ENCODE measurements at regions not wholly inside any gene's neighbourhood (a gene's known extent, or its start where the extent isn't known, plus 50 kb on each side); places are given as distances from the start of the nearest gene placed in this dataset.

DNA sequence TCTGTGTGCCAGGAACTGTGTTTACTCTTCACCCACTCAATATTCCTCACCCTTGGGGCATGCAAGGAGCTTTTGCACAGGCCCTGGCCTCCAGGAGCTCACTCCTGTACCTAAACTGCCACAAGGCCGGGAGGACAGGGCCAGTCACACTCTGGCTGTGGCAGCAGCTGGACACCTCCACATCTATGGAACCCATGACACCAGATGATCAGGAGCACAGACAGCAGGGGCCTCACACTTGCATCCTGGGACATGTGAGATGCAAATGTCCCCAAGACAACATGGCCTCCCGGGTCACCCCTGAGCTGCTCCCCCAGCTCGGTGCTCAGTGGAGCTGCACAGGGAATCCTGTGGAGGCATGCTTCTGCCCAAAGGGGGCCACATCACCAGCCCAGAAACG lies 61.8 kb upstream of the SLC66A3 start:
- no peaks in the 10 kb centered on the region for H3K9me3 ChIP-seq
- intact Hi-C loops (cut with DNase I): no loop called here
- TF ChIP-seq, protein P1, sequence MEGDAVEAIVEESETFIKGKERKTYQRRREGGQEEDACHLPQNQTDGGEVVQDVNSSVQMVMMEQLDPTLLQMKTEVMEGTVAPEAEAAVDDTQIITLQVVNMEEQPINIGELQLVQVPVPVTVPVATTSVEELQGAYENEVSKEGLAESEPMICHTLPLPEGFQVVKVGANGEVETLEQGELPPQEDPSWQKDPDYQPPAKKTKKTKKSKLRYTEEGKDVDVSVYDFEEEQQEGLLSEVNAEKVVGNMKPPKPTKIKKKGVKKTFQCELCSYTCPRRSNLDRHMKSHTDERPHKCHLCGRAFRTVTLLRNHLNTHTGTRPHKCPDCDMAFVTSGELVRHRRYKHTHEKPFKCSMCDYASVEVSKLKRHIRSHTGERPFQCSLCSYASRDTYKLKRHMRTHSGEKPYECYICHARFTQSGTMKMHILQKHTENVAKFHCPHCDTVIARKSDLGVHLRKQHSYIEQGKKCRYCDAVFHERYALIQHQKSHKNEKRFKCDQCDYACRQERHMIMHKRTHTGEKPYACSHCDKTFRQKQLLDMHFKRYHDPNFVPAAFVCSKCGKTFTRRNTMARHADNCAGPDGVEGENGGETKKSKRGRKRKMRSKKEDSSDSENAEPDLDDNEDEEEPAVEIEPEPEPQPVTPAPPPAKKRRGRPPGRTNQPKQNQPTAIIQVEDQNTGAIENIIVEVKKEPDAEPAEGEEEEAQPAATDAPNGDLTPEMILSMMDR (IDR thresholded peaks at IDR 0.05): no peak
- H3K4me3 ChIP-seq: no peak overlapping the region
- no peaks in the 10 kb centered on the region for H3K4me1 ChIP-seq
- no peak for ATAC-seq
- no peaks in the 10 kb centered on the region for H3K36me3 ChIP-seq
- H3K27ac ChIP-seq: no peak overlapping the region
- no peaks in the 10 kb centered on the region for H3K27me3 ChIP-seq
- no peak for DNase-seq

DNA sequence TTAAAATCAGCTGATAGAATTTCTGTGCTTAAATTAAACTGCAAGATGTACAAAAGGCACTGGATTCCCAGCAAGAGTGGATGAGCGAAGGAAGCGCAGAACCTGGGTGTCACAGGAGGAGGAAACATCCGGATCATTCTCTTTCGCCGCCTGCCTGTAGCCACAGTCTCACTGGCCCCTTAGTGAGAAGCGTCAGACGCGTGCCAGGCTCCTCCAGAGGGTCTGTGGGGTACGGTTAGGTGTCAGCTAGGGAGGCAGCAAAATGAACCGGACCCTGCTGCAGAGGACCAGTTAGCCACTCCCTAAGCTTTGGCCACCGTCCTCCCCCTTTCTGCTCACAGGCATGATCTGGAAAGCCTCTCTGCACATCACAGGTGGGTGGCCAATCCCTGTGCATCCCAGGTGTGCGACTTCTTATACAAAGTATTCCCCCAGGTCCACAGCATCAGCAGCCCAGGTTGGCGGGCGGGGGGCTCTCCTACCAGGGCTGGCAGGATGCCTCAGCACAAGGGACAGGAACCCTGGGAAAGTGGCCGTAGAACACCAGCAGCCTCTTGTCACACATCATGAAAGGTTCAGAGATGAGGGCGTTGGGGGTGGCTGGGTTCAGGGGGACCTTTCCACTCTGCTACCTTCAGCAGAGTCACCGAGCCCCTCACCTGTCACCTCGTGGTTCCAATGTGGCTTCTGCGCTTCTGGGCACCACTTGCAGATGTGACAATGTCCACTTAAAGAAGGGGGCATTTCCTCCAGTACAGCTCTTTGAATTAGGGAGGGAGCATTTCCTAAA lies 61.1 kb upstream of the SLC66A3 start:
- no peaks in the 10 kb centered on the region for H3K27me3 ChIP-seq
- ATAC-seq: no peak
- no peak overlapping the region for H3K27ac ChIP-seq
- intact Hi-C loops (cut with DNase I): no loop called here
- no peaks in the 10 kb centered on the region for H3K9me3 ChIP-seq
- TF ChIP-seq, protein P1 (IDR thresholded peaks at IDR 0.05): no peak
- H3K36me3 ChIP-seq: no peaks in the 10 kb centered on the region
- no peaks in the 10 kb centered on the region for H3K4me1 ChIP-seq
- DNase-seq: no peak
- H3K4me3 ChIP-seq: no peak overlapping the region

- Histone ChIP-seq H3K36me3 (no peaks in the 10 kb centered on the region), H3K27me3 (no peaks in the 10 kb centered on the region), H3K27ac (no peak overlapping the region), H3K9me3 (no peaks in the 10 kb centered on the region), H3K4me3 (no peak overlapping the region), H3K4me1 (no peaks in the 10 kb centered on the region)
- TF ChIP-seq, protein P1 (IDR thresholded peaks at IDR 0.05): no peak
- DNase-seq (no peak), ATAC-seq (no peak)
- intact Hi-C loops (cut with DNase I): no loop called here
Observed at GRCh38 chr2:11096591-11096990, 58.7 kb upstream of the SLC66A3 start.

DNA sequence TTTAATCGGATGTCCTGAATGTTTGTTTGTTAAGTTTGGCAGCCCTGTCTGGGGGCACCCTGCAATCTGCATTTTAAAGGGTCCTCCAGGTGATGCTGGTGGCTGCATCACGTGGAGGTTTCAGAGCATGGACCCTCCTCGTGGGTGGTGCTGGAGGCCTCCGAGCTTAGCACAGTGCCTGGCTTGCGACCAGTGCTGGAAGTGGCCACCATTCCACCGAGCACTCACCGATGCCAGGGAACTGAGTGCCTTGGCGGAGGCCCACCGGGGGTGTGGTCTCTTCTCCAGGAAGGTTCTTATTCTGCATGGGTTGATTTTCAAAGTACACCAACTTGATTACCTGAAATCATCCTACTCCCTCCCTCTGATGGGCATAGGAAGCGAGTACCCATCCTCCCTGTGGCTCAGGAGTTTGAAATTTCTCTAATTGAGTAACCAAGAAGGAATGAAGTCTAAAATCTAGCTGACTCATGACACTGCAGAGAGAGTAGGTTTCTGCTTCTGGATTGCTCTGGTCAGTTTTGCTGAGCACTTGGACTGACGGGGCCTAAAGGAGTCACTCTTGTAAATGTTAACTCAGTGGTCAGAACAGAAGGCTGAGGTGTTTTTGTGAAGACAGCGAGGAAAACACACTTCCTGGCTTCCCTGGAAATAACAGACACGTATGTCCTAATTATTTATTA lies 58.1 kb upstream of the SLC66A3 start:
- Histone ChIP-seq H3K9me3 (no peaks in the 10 kb centered on the region), H3K36me3 (no peaks in the 10 kb centered on the region), H3K4me3 (no peak overlapping the region), H3K27ac (no peak overlapping the region), H3K27me3 (no peaks in the 10 kb centered on the region), H3K4me1 (no peaks in the 10 kb centered on the region)
- ATAC-seq: no peak
- no peak for DNase-seq
- intact Hi-C loops (cut with DNase I): no loop called here
- TF ChIP-seq, protein P1 (IDR thresholded peaks at IDR 0.05): no peak

DNA sequence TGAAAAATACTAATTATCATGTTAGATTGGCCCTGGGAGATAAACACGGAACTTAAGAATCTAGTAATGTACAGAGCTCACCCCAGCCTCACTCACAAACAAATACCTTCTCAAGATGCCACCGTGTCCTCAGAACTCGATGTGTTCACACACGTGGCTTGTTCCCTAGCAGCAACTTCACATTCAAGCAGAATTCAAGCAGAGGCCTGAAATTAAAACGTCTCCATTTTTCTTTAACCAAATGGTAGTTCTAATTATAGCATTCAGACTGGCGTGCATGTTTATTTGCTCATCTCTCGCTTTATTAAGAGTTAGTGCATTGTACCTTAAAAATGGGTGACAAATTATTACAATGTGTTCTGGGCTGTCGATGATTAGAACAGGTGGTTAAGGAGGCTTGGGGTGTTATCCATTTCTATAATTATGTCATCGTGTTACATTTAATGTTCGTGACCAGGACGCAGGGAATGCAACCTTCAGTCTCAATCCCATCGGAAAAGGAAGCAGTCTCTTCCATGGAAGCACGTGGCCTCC lies 57.3 kb upstream of the SLC66A3 start:
- DNase-seq (no peak), ATAC-seq (no peak)
- Histone ChIP-seq H3K4me3 (no peak overlapping the region), H3K27me3 (no peaks in the 10 kb centered on the region), H3K4me1 (no peaks in the 10 kb centered on the region), H3K9me3 (no peaks in the 10 kb centered on the region), H3K36me3 (no peaks in the 10 kb centered on the region), H3K27ac (no peak overlapping the region)
- intact Hi-C loops (cut with DNase I): no loop called here
- TF ChIP-seq, protein P1 (IDR thresholded peaks at IDR 0.05): no peak
